Activated naive CD4-positive, alpha-beta T cell treated with anti-CD3 and anti-CD28 coated beads, Interleukin-2, amount 10 ng/mL, durations not matched to agents 7 days and 5 days (primary cell): ENCODE measurements at regions not wholly inside any gene's neighbourhood (a gene's known extent, or its start where the extent isn't known, plus 50 kb on each side); places are given as distances from the start of the nearest gene placed in this dataset.

Experiments
- CTCF ChIA-PET: fragments of 350-600 bp; sonication (Branson Sonifier 250); formaldehyde crosslinking; loops from one replicate; lab custom pipeline; 2021; ENCODE audit warnings: antibody characterized with exemption; lab: Charles Lee
- DNase-seq: peaks from one replicate; pipeline ENCODE4 v3.0.0-alpha.2; 2020
- H3K27ac Mint-ChIP-seq: one replicate; pipeline ENCODE4 v1.8.0; 2021; ENCODE audit warnings: mild to moderate bottlenecking, moderate library complexity, mixed read lengths
- H3K27me3 Mint-ChIP-seq: one replicate; pipeline ENCODE4 v1.8.0; 2021; ENCODE audit warnings: mild to moderate bottlenecking, mixed read lengths
- H3K36me3 Mint-ChIP-seq: one replicate; pipeline ENCODE4 v1.8.0; 2021; ENCODE audit warnings: mixed read lengths
- H3K4me1 Mint-ChIP-seq: one replicate; pipeline ENCODE4 v1.8.0; 2021; ENCODE audit warnings: mixed read lengths
- H3K4me3 Mint-ChIP-seq: one replicate; pipeline ENCODE4 v1.8.0; 2021; ENCODE audit warnings: mild to moderate bottlenecking, moderate library complexity, mixed read lengths
- H3K9me3 Mint-ChIP-seq: one replicate; pipeline ENCODE4 v1.8.0; 2021; ENCODE audit warnings: mixed read lengths

- Mint-ChIP-seq H3K4me3 (no peak overlapping the region), H3K27me3 (no peaks in the 10 kb centered on the region), H3K9me3 (peaks cover 2% of the 10 kb centered on the region), H3K36me3 (no peaks in the 10 kb centered on the region), H3K27ac (no peak overlapping the region), H3K4me1 (no peaks in the 10 kb centered on the region)
- CTCF ChIA-PET, result interaction anchor here (0.8 kb wide), 1 partner anchor 29 kb away, joined by 4 read pairs; no protein-coding TSS in a partner anchor
- no peak for DNase-seq
Measured at GRCh38 chr7:117992635-117993376, 119.6 kb upstream of the CTTNBP2 start.

DNA sequence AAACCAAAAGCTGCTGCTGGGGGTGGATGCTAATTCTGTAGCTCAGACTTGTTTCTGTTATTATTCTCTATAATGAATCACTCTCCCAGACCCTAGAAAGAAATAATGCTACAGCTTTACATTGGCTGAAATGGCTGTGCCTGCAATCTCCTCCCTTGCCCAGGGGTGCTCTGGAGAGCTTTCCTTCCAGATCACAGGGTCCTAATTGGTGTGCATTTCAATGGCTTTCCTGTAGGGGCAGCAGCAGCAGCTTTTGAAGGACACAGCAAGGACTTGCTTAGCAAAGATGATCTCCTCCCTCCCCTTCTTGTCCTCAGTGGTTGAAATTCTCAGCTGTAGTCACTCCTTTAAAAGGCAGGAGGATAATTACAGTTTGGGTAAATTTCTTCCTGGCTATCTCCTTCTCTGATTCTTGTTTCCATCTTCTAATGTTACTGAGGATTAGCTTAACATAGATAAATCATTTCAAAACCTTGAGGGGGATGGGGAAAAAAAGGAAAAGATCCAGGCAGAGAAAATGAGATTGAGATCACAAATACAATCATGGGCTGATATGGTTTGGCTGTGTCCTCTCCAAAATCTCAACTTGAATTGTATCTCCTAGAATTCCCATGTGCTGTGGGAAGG is 120.2 kb upstream of the CTTNBP2 start:
- DNase-seq, result no peak
- Mint-ChIP-seq H3K27me3 (no peaks in the 10 kb centered on the region), H3K36me3 (no peaks in the 10 kb centered on the region), H3K4me1 (no peaks in the 10 kb centered on the region), H3K4me3 (no peak overlapping the region), H3K9me3 (peaks cover 2% of the 10 kb centered on the region), H3K27ac (no peak overlapping the region)
- CTCF ChIA-PET, result interaction anchor here (0.8 kb wide), 1 partner anchor 30 kb away, joined by 4 read pairs; no protein-coding TSS in a partner anchor

GRCh38 chr7:117995850-117996650 is 122.8 kb upstream of the CTTNBP2 start:
- H3K9me3 Mint-ChIP-seq, result peaks cover 2% of the 10 kb centered on the region
- H3K4me1 Mint-ChIP-seq, result no peaks in the 10 kb centered on the region
- H3K36me3 Mint-ChIP-seq, result no peaks in the 10 kb centered on the region
- DNase-seq, result no peak
- no peak overlapping the region for H3K4me3 Mint-ChIP-seq
- no peaks in the 10 kb centered on the region for H3K27me3 Mint-ChIP-seq
- CTCF ChIA-PET, result no interaction called here
- no peak overlapping the region for H3K27ac Mint-ChIP-seq

DNA sequence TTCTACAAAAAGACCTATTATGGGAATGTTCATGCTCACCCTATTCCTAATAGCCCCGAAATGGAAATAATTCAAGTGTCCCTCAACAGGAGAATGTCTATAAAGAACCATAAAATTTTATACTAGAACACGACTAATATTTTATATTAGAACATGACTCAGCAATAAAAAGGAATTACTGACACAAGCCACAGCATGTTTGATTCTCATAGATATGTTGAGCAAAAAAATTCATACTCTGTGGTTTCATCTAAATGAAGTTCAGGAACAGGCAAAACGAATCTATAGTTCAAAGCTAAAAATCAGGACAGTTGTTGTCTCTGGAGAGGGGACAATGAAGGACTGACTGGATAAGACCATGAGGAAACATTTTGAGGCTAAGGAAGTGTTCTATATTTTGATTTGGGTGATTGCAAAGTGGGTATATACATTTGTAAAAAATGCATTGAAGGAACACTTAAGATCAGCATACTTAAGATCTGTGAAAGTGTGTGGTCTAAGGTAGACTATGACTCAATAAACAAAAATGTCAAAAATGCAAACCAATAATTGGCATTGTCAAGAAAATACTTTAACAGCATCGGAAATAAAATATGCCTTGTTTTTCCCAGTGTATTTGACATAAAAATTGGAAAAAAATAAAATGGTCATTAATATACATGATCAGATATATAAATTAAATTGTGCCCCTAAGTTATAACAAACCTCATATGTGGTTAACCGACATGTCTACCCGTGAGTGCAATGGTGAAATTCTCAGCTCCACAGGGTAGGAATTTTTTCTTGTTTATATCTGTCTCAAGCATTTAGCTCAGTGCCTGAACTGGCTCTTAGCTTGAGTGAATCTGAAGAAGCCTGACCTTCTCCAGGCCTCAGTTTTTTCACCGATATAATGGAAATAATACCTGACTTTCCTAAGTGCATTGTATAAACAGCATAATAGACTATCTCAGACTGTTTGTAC is 124.9 kb upstream of the CTTNBP2 start:
- CTCF ChIA-PET, result no interaction called here
- DNase-seq, result no peak
- no peak overlapping the region for H3K27ac Mint-ChIP-seq

GRCh38 chr7:118000480-118001202 is 127.4 kb upstream of the CTTNBP2 start:
- Mint-ChIP-seq H3K4me1 (no peaks in the 10 kb centered on the region), H3K9me3 (peaks cover 2% of the 10 kb centered on the region), H3K27ac (no peak overlapping the region), H3K27me3 (no peaks in the 10 kb centered on the region), H3K36me3 (no peaks in the 10 kb centered on the region), H3K4me3 (no peak overlapping the region)
- no peak for DNase-seq
- CTCF ChIA-PET, result interaction anchor here (0.7 kb wide), 1 partner anchor 242 kb away, joined by 4 read pairs; no protein-coding TSS in a partner anchor

More for the DNA sequence above, 124.9 kb upstream of the CTTNBP2 start:
- H3K4me3 Mint-ChIP-seq, result no peak overlapping the region
- H3K27me3 Mint-ChIP-seq, result no peaks in the 10 kb centered on the region
- peaks cover 2% of the 10 kb centered on the region for H3K9me3 Mint-ChIP-seq
- no peaks in the 10 kb centered on the region for H3K4me1 Mint-ChIP-seq
- H3K36me3 Mint-ChIP-seq, result no peaks in the 10 kb centered on the region

DNA sequence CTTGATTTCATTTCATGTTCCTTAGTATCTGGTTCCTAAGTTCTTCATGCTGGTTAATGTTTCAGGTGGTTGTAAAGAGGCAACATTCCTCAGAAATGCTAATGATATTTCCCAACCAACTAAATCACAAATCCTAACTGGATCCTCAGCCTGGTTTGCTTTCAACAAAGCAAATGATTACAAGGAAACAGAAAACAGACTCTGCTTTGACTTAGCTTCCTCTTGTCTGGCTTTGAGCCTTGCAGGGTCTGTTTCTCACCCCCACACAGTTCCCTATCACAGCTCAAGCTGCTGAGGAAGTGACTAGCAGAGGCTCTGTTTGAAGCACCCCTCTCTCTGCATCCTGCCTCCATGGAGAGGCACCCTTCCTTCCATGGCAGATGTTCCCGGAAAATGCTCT is 130.2 kb upstream of the CTTNBP2 start:
- DNase-seq, result no peak
- CTCF ChIA-PET, result no interaction called here
- Mint-ChIP-seq H3K4me3 (no peak overlapping the region), H3K27me3 (no peaks in the 10 kb centered on the region), H3K9me3 (no peaks in the 10 kb centered on the region), H3K27ac (no peak overlapping the region), H3K36me3 (no peaks in the 10 kb centered on the region), H3K4me1 (no peaks in the 10 kb centered on the region)

- DNase-seq, result no peak
- Mint-ChIP-seq H3K9me3 (no peaks in the 10 kb centered on the region), H3K4me1 (no peaks in the 10 kb centered on the region), H3K4me3 (no peak overlapping the region), H3K27me3 (no peaks in the 10 kb centered on the region), H3K27ac (no peak overlapping the region), H3K36me3 (no peaks in the 10 kb centered on the region)
- CTCF ChIA-PET, result no interaction called here
Measured at GRCh38 chr7:118005026-118005425, 131.8 kb upstream of the CTTNBP2 start.

DNA sequence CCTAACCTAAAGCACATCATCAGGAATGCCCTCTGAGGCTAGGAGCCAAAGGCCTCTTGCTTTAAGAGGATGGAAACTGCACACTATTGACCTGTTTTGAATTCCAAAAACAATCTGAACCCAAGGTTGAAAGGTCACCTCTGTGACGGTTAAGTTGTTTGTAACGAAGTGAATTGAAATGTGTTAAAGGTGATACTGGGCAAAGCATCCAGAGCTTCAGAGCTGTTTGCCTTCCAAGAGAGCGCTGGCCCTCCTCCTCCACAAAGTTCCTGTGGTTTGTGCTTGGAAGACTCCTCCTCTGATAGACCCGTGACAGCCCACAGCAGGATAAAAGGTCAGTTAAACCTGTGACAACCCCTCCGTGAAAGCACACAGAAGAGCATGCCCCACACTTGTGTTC is 133.7 kb upstream of the CTTNBP2 start:
- CTCF ChIA-PET, result no interaction called here
- Mint-ChIP-seq H3K27ac (no peak overlapping the region), H3K36me3 (no peaks in the 10 kb centered on the region), H3K4me1 (no peaks in the 10 kb centered on the region), H3K4me3 (no peak overlapping the region), H3K9me3 (no peaks in the 10 kb centered on the region), H3K27me3 (no peaks in the 10 kb centered on the region)
- DNase-seq, result no peak

- Mint-ChIP-seq H3K4me3 (no peak overlapping the region), H3K27me3 (no peaks in the 10 kb centered on the region), H3K9me3 (no peaks in the 10 kb centered on the region), H3K36me3 (no peaks in the 10 kb centered on the region), H3K4me1 (no peaks in the 10 kb centered on the region), H3K27ac (no peak overlapping the region)
- CTCF ChIA-PET, result no interaction called here
- DNase-seq, result no peak
Measured at GRCh38 chr7:118009419-118009818, 136.2 kb upstream of the CTTNBP2 start.

GRCh38 chr7:118011652-118012051 is 138.4 kb upstream of the CTTNBP2 start:
- Mint-ChIP-seq H3K4me3 (no peak overlapping the region), H3K4me1 (no peaks in the 10 kb centered on the region), H3K27me3 (no peaks in the 10 kb centered on the region), H3K9me3 (no peaks in the 10 kb centered on the region), H3K36me3 (no peaks in the 10 kb centered on the region), H3K27ac (no peak overlapping the region)
- DNase-seq, result no peak
- CTCF ChIA-PET, result no interaction called here

GRCh38 chr7:118013252-118014010 is 140.2 kb upstream of the CTTNBP2 start:
- no peak for DNase-seq
- Mint-ChIP-seq H3K27ac (no peak overlapping the region), H3K4me3 (no peak overlapping the region), H3K27me3 (no peaks in the 10 kb centered on the region), H3K9me3 (peaks cover 1% of the 10 kb centered on the region), H3K36me3 (no peaks in the 10 kb centered on the region), H3K4me1 (no peaks in the 10 kb centered on the region)
- CTCF ChIA-PET, result no interaction called here

- Mint-ChIP-seq H3K9me3 (no peaks in the 10 kb centered on the region), H3K4me3 (no peak overlapping the region)
Measured at GRCh38 chr7:118022546-118022945, 149.3 kb upstream of the CTTNBP2 start.

GRCh38 chr7:118026791-118027190 is 153.6 kb upstream of the CTTNBP2 start:
- Mint-ChIP-seq H3K36me3 (no peaks in the 10 kb centered on the region), H3K27ac (no peak overlapping the region), H3K27me3 (no peaks in the 10 kb centered on the region), H3K4me3 (no peak overlapping the region), H3K4me1 (no peaks in the 10 kb centered on the region), H3K9me3 (no peaks in the 10 kb centered on the region)
- DNase-seq, result no peak
- CTCF ChIA-PET, result no interaction called here

More at GRCh38 chr7:118022546-118022945, 149.3 kb upstream of the CTTNBP2 start:
- H3K27ac Mint-ChIP-seq, result no peak overlapping the region
- no peaks in the 10 kb centered on the region for H3K36me3 Mint-ChIP-seq
- no peaks in the 10 kb centered on the region for H3K27me3 Mint-ChIP-seq
- CTCF ChIA-PET, result no interaction called here
- DNase-seq, result no peak
- no peaks in the 10 kb centered on the region for H3K4me1 Mint-ChIP-seq
